K562 (cell line): ENCODE measurements at regions not wholly inside any gene's neighbourhood (a gene's known extent, or its start where the extent isn't known, plus 50 kb on each side); places are given as distances from the start of the nearest gene placed in this dataset.

ENCODE experiments used
- ATAC-seq: fragments of 200-7000 bp; cut with Tn5 transposase; 3 replicates; pipeline ENCODE4 v1.9.1; 2020; ENCODE audit warnings: moderate library complexity
- BruUV-seq: library from RNA; stranded (reverse); fragments of 400-500 nt; replicated peaks from 2 replicates; lab custom pipeline; 2021; lab: Mats Ljungman, UMichigan
- CTCF ChIA-PET: fragments of 300-600 bp; formaldehyde crosslinking; extraction: SDS; loops from one replicate; lab custom pipeline; 2021; ENCODE audit warnings: low intra/inter-chr PET ratio; lab: Yijun Ruan, JAX
- POLR2A ChIA-PET: fragments of 300-600, 350-650 bp; sonication (Branson Sonifier 250); formaldehyde crosslinking; extraction: SDS; loops from one replicate; lab custom pipeline; 2021; ENCODE audit warnings: antibody characterized with exemption, inconsistent platforms; lab: Yijun Ruan, JAX
- DNase-seq, 4 experiments: peaks; one replicate each; pipeline versions ENCODE4 v3.0.0 to v3.0.0-alpha.2; 2011 to 2018; ENCODE audit warnings: low spot score in 3 of 4, mixed read lengths in 3 of 4; ENCODE audit errors: extremely low read depth in 1 of 4
- FAIRE-seq: peaks from 2 replicates; lab custom pipeline; 2011; peaks lifted over from hg19 to GRCh38; lab: Jason Lieb, UNC
- H2AFZ ChIP-seq: 2 replicates; pipeline ENCODE4 v1.6.0; 2011; ENCODE audit warnings: low read depth, low read length, control low read depth, inconsistent platforms
- H3K27ac ChIP-seq: fragments of 200-600 bp; 3 replicates; pipeline ENCODE4 v1.8.0; 2011; ENCODE audit warnings: low read depth, mild to moderate bottlenecking, control low read depth, inconsistent platforms, low read length, moderate library complexity, mixed read lengths; ENCODE audit errors: extremely low read depth
- H3K27me3 ChIP-seq, 2 experiments: fragments of 300-600 bp in 1 of 2; 2 replicates in 1 of 2; 3 replicates in 1 of 2; pipeline versions ENCODE4 v1.6.0 to v1.8.0; 2011; ENCODE audit warnings: inconsistent platforms in 2 of 2, low read length in 2 of 2, mild to moderate bottlenecking in 1 of 2, mixed read lengths in 1 of 2, moderate library complexity in 1 of 2; ENCODE audit not compliant: control insufficient read depth in 2 of 2, insufficient read depth in 2 of 2
- H3K36me3 ChIP-seq: fragments of 300-600 bp; 3 replicates; pipeline ENCODE4 v1.8.0; 2011; ENCODE audit warnings: mild to moderate bottlenecking, low read length, inconsistent platforms; ENCODE audit not compliant: control insufficient read depth, insufficient read depth
- H3K4me1 ChIP-seq, 2 experiments: fragments of 200-600 bp in 1 of 2; replicated peaks in 1 of 2; 2 replicates in 1 of 2; 3 replicates in 1 of 2; pipeline versions ENCODE4 v1.5.1 to v1.8.0; 2011; ENCODE audit warnings: inconsistent platforms in 2 of 2, low read length in 2 of 2, mild to moderate bottlenecking in 1 of 2, mixed read lengths in 1 of 2, moderate library complexity in 1 of 2; ENCODE audit not compliant: control insufficient read depth in 2 of 2, insufficient read depth in 2 of 2
- H3K4me2 ChIP-seq: 2 replicates; pipeline ENCODE4 v1.6.1; 2011; ENCODE audit warnings: low read length, control low read depth, inconsistent platforms, mixed read lengths; ENCODE audit not compliant: insufficient read depth
- H3K4me3 ChIP-seq: fragments of 200-600 bp; sonication (generic), shearing (Covaris generic); 2 replicates; pipeline ENCODE4 v1.5.1; 2016; ENCODE audit warnings: control low read depth, inconsistent platforms
- H3K79me2 ChIP-seq: fragments of 200-600 bp; 3 replicates; pipeline ENCODE4 v1.8.0; 2011; ENCODE audit warnings: low read length, inconsistent platforms; ENCODE audit not compliant: control insufficient read depth, insufficient read depth
- H3K9ac ChIP-seq, 2 experiments: 2 replicates each; pipeline versions ENCODE4 v1.6.0 to v1.6.1; 2011; ENCODE audit warnings: low read depth in 2 of 2, low read length in 2 of 2, control low read depth in 1 of 2, inconsistent platforms in 1 of 2, mild to moderate bottlenecking in 1 of 2, mixed read lengths in 1 of 2; ENCODE audit not compliant: insufficient read depth in 1 of 2
- H3K9me1 ChIP-seq: one replicate; pipeline ENCODE4 v1.6.0; 2011; ENCODE audit warnings: inconsistent platforms, mild to moderate bottlenecking, low read length, moderate library complexity; ENCODE audit not compliant: control insufficient read depth, insufficient read depth
- H3K9me3 ChIP-seq: replicated peaks from 2 replicates; pipeline ENCODE4 v1.5.1; 2011; ENCODE audit warnings: low read depth, low read length, inconsistent platforms; ENCODE audit not compliant: control insufficient read depth, insufficient read depth
- H4K20me1 ChIP-seq: replicated peaks from 2 replicates; pipeline ENCODE4 v1.6.1; 2011; ENCODE audit warnings: low read length, inconsistent platforms, mixed read lengths; ENCODE audit not compliant: control insufficient read depth, insufficient read depth
- HNRNPL ChIP-seq: fragments of 200-400 bp; formaldehyde crosslinking; IDR thresholded peaks from 2 replicates; pipeline ENCODE4 v1.6.1; 2017; ENCODE audit warnings: low read depth, mild to moderate bottlenecking, low read length
- MYC ChIP-seq, 2 experiments: fragments of 250-450 bp in 1 of 2; sonication (Bioruptor Pico) in 1 of 2; IDR thresholded peaks; 2 replicates each; pipeline versions ENCODE4 v1.5.1 to v1.6.1; 2012 to 2021; ENCODE audit warnings: low read depth in 2 of 2, borderline replicate concordance in 1 of 2, improper control_type of control experiment in 1 of 2, low read length in 1 of 2, mild to moderate bottlenecking in 1 of 2, moderate library complexity in 1 of 2
- NCOA4 ChIP-seq: fragments of 450-650 bp; IDR thresholded peaks from 2 replicates; pipeline ENCODE4 v1.6.1; 2018; ENCODE audit warnings: mild to moderate bottlenecking; ENCODE audit not compliant: partially characterized antibody
- SRSF7 ChIP-seq: fragments of 200-400 bp; formaldehyde crosslinking; optimal IDR thresholded peaks from 2 replicates; pipeline ENCODE3; 2017; ENCODE audit warnings: mild to moderate bottlenecking, low read depth, low read length
- in situ Hi-C: fragments of 300-500 bp; cut with MboI; formaldehyde crosslinking; loops from 4 replicates; pipeline ENCODE4 v1.15.0; 2018; ENCODE audit warnings: inconsistent platforms, mixed read lengths
- intact Hi-C: fragments of 100-400 bp; cut with micrococcal nuclease; formaldehyde crosslinking; loops from 2 replicates; pipeline ENCODE4 v1.14.2; 2022
- TF ChIP-seq, protein P1 (sequence below): sonication (generic); formaldehyde crosslinking; IDR thresholded peaks from 2 replicates; pipeline ENCODE4 v1.8.0; 2023; ENCODE audit warnings: mild to moderate bottlenecking, missing genetic modification reagents
- TF ChIP-seq, protein P2 (sequence below): IDR thresholded peaks from 3 replicates; pipeline ENCODE4 v1.6.1; 2011; ENCODE audit warnings: borderline replicate concordance, mild to moderate bottlenecking; ENCODE audit not compliant: insufficient read length, insufficient read depth

DNA sequence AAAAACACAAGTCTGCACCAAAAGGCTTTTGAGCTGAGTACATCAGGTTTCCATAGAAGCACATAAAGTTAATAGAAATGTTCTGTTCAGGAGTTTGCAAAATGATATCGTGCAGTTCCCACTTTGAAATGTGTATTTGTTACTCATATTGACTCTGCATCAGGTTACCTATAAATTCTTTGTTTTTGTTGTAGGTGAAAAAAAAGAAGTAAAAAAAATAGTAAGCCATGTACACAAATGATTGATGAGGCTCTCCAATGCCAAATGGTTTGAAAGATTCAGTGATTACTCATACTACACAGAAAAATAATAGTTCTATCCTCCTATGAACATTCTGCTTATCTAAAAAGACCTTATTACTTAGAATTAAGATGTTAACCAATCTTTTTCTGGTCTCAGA lies 287.3 kb upstream of the MME start (continued):
- TF ChIP-seq, protein P1, sequence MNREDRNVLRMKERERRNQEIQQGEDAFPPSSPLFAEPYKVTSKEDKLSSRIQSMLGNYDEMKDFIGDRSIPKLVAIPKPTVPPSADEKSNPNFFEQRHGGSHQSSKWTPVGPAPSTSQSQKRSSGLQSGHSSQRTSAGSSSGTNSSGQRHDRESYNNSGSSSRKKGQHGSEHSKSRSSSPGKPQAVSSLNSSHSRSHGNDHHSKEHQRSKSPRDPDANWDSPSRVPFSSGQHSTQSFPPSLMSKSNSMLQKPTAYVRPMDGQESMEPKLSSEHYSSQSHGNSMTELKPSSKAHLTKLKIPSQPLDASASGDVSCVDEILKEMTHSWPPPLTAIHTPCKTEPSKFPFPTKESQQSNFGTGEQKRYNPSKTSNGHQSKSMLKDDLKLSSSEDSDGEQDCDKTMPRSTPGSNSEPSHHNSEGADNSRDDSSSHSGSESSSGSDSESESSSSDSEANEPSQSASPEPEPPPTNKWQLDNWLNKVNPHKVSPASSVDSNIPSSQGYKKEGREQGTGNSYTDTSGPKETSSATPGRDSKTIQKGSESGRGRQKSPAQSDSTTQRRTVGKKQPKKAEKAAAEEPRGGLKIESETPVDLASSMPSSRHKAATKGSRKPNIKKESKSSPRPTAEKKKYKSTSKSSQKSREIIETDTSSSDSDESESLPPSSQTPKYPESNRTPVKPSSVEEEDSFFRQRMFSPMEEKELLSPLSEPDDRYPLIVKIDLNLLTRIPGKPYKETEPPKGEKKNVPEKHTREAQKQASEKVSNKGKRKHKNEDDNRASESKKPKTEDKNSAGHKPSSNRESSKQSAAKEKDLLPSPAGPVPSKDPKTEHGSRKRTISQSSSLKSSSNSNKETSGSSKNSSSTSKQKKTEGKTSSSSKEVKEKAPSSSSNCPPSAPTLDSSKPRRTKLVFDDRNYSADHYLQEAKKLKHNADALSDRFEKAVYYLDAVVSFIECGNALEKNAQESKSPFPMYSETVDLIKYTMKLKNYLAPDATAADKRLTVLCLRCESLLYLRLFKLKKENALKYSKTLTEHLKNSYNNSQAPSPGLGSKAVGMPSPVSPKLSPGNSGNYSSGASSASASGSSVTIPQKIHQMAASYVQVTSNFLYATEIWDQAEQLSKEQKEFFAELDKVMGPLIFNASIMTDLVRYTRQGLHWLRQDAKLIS (CRISPR knock-in tag) = no peak
- TF ChIP-seq, protein P2, sequence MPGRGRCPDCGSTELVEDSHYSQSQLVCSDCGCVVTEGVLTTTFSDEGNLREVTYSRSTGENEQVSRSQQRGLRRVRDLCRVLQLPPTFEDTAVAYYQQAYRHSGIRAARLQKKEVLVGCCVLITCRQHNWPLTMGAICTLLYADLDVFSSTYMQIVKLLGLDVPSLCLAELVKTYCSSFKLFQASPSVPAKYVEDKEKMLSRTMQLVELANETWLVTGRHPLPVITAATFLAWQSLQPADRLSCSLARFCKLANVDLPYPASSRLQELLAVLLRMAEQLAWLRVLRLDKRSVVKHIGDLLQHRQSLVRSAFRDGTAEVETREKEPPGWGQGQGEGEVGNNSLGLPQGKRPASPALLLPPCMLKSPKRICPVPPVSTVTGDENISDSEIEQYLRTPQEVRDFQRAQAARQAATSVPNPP = no peak
- TF ChIP-seq NCOA4 (no peak), SRSF7 (no peak), MYC (IDR thresholded peaks at IDR 0.05; ENCODE audit: low read depth, low read length) (no peak), MYC (CRISPR knock-in tag; IDR thresholded peaks at IDR 0.05; ENCODE audit: borderline replicate concordance, low read depth) (no peak)
- TF ChIP-seq, all 486 proteins: peak for 0

DNA sequence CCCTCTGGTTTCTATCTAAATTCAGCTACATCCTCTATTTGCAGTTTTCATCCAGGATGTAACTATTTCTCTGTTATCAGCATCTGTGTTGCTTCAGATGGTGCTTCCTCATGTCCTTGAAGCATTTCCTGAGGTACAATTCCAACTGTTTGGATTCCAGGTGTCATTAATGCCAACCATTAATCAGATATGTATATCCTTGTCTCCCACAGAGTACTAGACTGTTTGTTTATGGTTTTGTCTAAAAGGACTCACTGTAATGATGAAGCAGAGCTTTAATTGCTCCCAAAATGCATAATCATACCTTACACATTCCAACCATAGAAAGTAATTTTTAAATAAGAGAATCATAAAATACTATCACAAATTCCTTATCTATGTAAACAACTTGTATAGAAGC lies 288.5 kb upstream of the MME start:
- ChIA-PET POLR2A (interaction anchor here (0.5 kb wide), 1 partner anchor 107 kb away, joined by 4 read pairs; no protein-coding TSS in a partner anchor), CTCF (no interaction called here)
- Histone ChIP-seq H3K27me3 (no peaks in the 10 kb centered on the region), H3K36me3 (no peaks in the 10 kb centered on the region), H3K9me1 (no peaks in the 10 kb centered on the region), H3K9ac (no peak overlapping the region), H3K4me1 (no peaks in the 10 kb centered on the region), H3K27ac (no peak overlapping the region), H3K4me3 (no peak overlapping the region), H2AFZ (no peak overlapping the region), H4K20me1 (no peaks in the 10 kb centered on the region), H3K4me2 (no peak overlapping the region), H3K79me2 (no peaks in the 10 kb centered on the region), H3K9me3 (no peaks in the 10 kb centered on the region)
- DNase-seq = no peak
- TF ChIP-seq HNRNPL = no peak
- no peak for ATAC-seq
- in situ Hi-C loops = no loop called here
- no peak for FAIRE-seq
- intact Hi-C loops = no loop called here
- BruUV-seq = no TSS peak
